Left ventricle myocardium inferior (tissue), 1 donor: ENCODE measurements at regions not wholly inside any gene's neighbourhood (a gene's known extent, or its start where the extent isn't known, plus 50 kb on each side); places are given as distances from the start of the nearest gene placed in this dataset.

Experiments
- DNase-seq: peaks from one replicate; pipeline ENCODE4 v3.0.0-alpha.2; 2020
- H3K27ac ChIP-seq: fragments of 200-600 bp; replicated peaks from 2 replicates; pipeline ENCODE4 v1.8.0; 2021
- H3K27me3 ChIP-seq: fragments of 200-600 bp; 2 replicates; pipeline ENCODE4 v1.8.0; 2021; ENCODE audit warnings: low read depth
- H3K36me3 ChIP-seq: fragments of 200-600 bp; 2 replicates; pipeline ENCODE4 v1.8.0; 2021
- H3K4me1 ChIP-seq: fragments of 200-600 bp; 2 replicates; pipeline ENCODE4 v1.8.0; 2021
- H3K4me3 ChIP-seq: fragments of 200-600 bp; 2 replicates; pipeline ENCODE4 v1.8.0; 2021; ENCODE audit warnings: mild to moderate bottlenecking, moderate library complexity
- H3K9me3 ChIP-seq: fragments of 200-600 bp; replicated peaks from 2 replicates; pipeline ENCODE4 v1.8.0; 2021
- CTCF ChIP-seq: fragments of 200-600 bp; IDR thresholded peaks from 2 replicates; pipeline ENCODE4 v1.8.0; 2021; ENCODE audit warnings: antibody characterized with exemption, mild to moderate bottlenecking, borderline replicate concordance
- intact Hi-C: fragments of 100-400 bp; cut with micrococcal nuclease; formaldehyde crosslinking; loops from one replicate; pipeline ENCODE4 v1.11.0; 2022
- donor health status: DM: no; HTN: yes; CAD: no; lungs with severe emphysema.

DNA sequence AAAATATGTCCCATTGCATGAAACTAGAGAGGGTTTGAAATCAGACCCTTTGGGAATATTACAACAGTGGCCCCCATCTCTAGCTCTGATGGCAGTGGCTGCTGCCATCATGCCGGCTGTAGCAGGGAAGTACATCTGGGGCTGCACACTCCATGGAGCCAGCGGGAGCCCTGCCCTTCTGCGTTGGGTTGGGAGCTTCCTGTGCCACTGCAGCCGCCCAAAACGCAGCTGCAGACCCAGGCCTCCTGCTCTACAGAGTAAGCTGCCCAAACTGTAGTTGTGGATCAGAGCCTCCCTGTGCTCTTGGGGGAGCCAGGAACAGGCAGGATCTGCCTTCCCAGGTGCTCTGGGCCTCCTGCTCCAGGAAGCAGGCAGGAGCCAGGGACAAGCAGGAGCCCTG, 450.0 kb downstream of the HS3ST3B1 start:
- no peaks in the 10 kb centered on the region for H3K9me3 ChIP-seq
- DNase-seq = no peak
- no peak for TF ChIP-seq CTCF
- H3K4me1 ChIP-seq = no peaks in the 10 kb centered on the region
- peaks cover 9% of the 10 kb centered on the region for H3K27me3 ChIP-seq
- H3K36me3 ChIP-seq = no peaks in the 10 kb centered on the region
- intact Hi-C loops = no loop called here
- no peak overlapping the region for H3K4me3 ChIP-seq
- H3K27ac ChIP-seq = no peak overlapping the region

GRCh38 chr17:14749269-14749668, 448.4 kb downstream of the HS3ST3B1 start:
- Histone ChIP-seq H3K36me3 (no peaks in the 10 kb centered on the region), H3K9me3 (no peaks in the 10 kb centered on the region), H3K4me3 (no peak overlapping the region), H3K4me1 (no peaks in the 10 kb centered on the region), H3K27me3 (peaks cover 9% of the 10 kb centered on the region), H3K27ac (no peak overlapping the region)
- no peak for DNase-seq
- TF ChIP-seq CTCF = no peak
- intact Hi-C loops = no loop called here

DNA sequence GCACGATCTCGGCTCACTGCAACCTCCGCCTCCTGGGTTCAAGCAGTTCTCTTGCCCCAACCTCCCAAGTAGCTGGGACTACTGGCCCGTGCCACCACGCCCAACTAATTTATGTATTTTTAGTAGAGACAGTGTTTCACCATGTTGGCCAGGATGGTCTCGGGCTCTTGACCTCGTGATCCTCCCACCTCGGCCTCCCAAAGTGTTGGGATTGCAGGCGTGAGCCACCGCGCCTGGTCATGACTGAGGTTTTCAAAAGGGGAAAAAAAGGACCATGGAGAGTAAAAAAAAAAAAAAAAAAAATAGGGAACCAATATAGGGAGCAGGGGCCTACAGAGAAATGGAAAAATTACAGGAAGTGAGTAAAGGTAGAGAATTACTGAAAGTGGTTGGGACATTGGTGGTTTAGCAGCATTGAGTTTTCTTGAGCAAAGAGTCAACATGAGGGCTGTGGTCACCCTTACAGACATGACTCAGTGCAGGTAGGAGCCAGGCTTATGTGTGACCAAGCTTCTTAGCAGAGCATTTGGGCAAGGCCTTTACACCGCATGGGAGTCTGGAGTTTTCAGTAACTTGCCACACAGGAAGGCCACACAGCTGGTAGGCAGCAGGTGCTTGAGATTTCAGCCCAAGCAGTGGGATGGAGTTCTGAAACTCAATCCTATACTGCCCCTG, 447.3 kb downstream of the HS3ST3B1 start:
- Histone ChIP-seq H3K27ac (no peak overlapping the region), H3K4me3 (no peak overlapping the region), H3K4me1 (no peaks in the 10 kb centered on the region), H3K36me3 (no peaks in the 10 kb centered on the region), H3K9me3 (no peaks in the 10 kb centered on the region), H3K27me3 (peaks cover 9% of the 10 kb centered on the region)
- no peak for TF ChIP-seq CTCF
- intact Hi-C loops = no loop called here
- DNase-seq = no peak

- intact Hi-C loops = no loop called here
- no peak overlapping the region for H3K27ac ChIP-seq
Observed at GRCh38 chr17:14747603-14747950, 446.7 kb downstream of the HS3ST3B1 start.

DNA sequence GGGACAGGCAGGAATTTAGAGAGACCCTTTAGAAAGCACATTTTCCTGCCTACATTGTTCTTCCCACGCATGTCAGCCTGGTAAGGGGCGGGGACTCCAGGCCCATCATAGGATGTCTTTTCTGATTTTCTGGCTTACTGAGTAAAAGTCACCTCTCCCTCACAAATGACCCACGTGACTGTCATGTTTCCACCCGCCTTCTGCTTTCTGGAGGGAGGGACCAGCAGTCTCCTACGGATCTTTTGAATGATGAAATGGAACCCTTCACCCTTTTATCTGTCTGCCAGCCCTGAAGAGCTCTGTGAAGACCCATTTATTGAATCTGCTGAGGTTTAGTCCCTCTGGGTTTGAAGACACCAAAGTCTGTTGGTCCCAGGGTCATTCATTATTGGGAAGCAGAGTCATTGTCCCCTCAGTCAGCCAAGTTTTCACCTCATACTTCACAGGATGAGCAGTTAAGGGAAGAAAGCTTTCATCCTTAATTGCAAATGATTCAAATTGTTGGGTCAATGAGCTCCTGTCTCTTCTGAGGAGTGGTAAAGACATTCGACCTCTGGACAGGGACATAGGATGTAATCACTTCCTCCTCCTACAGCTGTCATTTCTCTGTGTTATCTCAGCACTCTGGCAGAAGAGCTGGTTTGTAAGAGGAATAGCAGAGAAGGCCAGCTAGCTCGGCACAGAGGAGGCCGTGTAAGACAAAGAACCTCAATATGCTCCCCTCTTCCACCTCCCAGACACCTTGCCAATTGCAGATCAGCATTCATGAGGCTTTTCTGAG, 446.1 kb downstream of the HS3ST3B1 start:
- no peak for TF ChIP-seq CTCF
- H3K36me3 ChIP-seq = no peaks in the 10 kb centered on the region
- H3K27me3 ChIP-seq = peaks cover 6% of the 10 kb centered on the region
- H3K9me3 ChIP-seq = no peaks in the 10 kb centered on the region
- no peak for DNase-seq
- intact Hi-C loops = no loop called here
- H3K27ac ChIP-seq = no peak overlapping the region
- no peaks in the 10 kb centered on the region for H3K4me1 ChIP-seq
- H3K4me3 ChIP-seq = no peak overlapping the region

More at GRCh38 chr17:14747603-14747950, 446.7 kb downstream of the HS3ST3B1 start:
- H3K27me3 ChIP-seq = peaks cover 9% of the 10 kb centered on the region
- TF ChIP-seq CTCF = no peak
- DNase-seq = no peak
- H3K4me3 ChIP-seq = no peak overlapping the region
- H3K36me3 ChIP-seq = no peaks in the 10 kb centered on the region
- no peaks in the 10 kb centered on the region for H3K9me3 ChIP-seq
- no peaks in the 10 kb centered on the region for H3K4me1 ChIP-seq
